HG02571 (cell line): ENCODE measurements at regions not wholly inside any gene's neighbourhood (a gene's known extent, or its start where the extent isn't known, plus 50 kb on each side); places are given as distances from the start of the nearest gene placed in this dataset.
"Not testable (repeated sequence)": the region's sequence is repeated elsewhere in the genome, so short reads cannot be mapped to it uniquely, and the experiment has no call there.

Experiments
- ATAC-seq: cut with Tn5 transposase; IDR thresholded peaks from one replicate; pipeline ENCODE4 v1.9.1; 2021; ENCODE audit warnings: mild to moderate bottlenecking, moderate library complexity; ENCODE audit not compliant: unreplicated experiment

DNA sequence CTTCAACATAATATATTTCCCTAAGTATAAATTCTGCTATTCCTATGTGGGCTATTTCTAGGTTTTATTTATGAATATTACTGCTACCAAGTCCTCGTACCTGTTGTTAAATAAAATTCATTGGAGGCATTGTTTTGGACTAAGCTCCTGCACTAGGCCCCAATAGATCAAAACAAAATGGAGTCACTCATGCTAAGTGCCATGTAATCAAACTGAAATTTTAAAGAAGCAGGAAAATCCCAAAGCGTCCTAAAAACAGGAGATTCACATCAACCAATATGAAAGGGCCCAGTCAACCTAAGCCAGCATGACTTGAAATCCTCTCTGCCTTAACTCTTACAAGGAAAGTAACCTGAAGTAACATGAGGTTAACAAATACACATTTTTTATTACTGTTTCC lies 743.2 kb downstream of the TRAM1L1 start:
- ATAC-seq, result no peak

DNA sequence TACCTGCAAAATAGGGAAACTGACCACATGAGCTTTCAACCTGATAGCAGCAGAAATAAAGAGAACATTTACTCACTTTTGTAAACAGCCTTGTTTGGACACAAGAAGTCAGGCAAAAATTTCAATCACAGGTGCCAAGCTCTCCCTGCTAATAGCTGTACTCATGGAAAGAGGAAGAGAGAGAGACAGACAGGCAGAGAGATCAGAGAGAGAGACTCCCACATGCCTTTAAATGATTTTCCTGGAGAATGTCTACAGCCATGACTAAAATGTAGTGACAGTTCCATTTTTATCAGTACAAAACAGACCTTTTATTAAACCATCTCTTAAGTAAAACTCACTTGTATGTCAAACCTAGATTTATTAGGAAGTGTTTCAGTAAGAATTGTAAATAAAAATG lies 752.9 kb downstream of the TRAM1L1 start:
- ATAC-seq, result no peak

DNA sequence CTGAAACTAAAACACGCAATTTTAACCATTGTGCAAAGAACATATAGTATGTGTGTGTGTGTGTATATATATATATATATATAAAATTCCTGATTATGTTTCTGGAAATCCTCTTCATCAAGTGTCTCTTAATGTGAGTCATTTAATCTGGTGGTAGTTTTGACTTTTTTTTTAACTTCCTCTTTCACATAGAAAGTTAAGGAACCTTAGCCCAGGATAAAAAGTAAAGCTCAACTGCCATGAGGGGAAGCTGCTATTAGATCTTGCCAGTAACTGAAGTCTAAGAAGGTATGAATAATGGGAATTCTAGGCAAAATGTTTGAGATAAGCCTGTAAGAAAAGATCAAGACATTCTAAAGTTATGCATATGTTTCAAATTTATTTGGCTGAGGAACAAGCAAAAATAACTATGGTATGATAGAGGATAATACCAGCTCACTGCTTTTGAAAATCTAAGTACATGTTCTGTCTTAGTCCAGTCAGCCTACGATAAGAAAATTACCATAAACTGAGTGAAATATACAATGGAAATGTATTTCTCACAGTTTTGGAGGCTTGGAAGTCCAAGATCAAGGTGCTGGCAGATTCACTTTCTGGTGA lies 757.0 kb downstream of the TRAM1L1 start:
- ATAC-seq, result no peak

DNA sequence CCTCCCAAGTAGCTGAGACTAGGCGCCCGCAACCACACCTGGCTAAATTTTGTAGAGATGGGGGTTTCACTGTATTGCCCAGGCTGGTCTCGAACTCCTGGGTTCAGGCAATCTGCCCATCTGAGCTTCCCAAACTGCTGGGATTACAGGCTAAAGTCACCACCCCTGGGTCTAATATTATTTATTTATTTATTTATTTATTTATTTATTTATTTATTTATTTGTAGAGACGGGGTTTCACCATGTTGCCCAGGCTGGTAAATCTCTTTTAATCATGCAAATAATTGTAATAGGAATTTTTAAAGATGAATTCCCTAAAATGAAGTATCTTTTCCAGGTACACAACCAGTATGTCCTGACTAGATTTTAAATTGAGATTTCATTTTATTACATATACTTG lies 761.8 kb downstream of the TRAM1L1 start:
- no peak for ATAC-seq

DNA sequence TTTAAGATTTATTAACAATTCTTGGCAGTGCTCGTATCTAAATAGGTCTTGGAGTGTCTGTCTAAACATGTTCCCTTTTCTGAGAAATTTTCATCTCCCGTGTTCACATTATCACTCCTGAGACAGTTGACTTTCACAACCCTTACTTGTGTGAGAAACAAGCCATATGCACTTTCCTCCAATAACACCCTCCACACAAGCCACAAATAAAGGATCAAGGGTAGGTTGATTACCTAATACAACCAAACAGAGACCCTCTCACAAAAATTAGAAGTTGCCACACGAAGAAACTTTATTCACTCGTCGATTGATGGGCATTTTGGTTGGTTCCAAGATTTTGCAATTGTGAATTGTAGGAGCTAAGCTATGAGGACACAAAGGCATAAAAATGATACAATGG lies 763.9 kb downstream of the TRAM1L1 start:
- ATAC-seq, result no peak

DNA sequence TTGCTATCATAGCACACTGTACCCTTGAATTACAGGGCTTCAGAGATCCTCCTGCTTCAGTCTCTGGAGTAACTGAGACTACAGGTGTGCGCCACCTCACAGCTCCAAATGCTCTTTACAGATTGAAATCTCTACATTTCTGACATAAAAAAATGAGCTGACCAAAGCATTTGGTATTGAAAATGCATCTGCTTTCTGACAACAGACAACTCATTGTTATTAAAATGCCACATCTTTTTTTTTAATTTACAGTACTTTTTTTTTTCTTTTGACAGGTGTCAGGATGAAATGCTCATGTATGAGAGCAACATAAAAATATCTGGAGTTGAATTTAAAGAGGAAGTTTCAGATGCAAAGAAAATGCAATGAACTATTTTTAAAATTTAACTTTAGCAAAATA lies 764.5 kb downstream of the TRAM1L1 start:
- no peak for ATAC-seq

DNA sequence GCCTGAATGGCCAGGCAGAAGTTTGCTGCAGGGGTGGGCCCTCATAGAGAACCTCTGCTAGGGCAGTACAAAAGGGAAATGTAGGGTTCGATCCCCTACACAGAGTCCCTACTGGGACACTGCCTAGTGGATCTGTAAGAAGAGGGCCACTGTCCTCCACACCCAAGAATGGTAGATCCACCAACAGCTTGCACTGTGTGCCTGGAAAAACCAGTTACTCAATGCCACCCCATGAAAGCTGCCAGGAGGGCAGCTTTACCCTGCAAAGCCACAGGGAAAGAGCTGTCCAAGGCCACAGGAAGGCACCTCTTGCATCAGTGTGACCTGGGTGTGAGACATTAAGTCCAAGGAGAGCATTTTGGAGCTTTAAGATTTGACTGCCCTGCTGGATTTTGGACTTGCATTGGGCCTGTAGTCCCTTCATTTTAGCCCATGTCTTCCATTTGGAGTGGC lies 781.6 kb downstream of the TRAM1L1 start:
- no peak for ATAC-seq

DNA sequence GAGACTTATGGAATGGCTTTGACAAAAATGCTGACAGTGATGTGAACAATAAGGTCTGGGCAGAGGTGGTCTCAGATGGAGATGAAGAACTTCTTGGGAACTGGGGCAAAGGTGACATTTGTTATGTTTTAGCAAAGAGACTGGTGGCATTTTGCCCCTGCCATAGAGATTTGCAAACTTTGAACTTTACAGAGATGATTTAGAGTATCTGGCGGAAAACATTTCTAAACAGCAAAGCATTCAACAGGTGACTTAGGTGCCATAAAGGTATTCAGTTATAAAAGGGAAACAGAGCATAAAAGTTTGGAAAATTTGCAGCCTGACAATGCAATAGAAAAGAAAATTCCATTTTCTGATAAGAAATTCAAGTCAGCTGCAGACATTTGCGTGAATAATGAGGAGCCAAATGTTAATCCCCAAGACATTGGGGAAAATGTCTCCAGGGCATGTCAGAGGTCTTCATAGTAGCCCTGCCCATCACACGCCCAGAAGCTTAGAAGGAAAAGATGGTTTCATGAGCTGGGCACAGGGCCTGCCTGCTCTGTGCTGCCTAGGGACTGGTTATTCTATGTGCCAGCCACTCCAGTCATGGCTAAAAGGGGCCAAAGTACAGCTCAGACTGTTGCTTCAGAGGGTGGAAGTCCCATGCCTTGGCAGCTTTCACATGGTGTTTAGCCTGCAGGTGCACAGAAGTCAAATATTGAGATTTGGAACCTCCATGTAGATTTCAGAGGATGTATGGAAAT lies 782.2 kb downstream of the TRAM1L1 start:
- ATAC-seq, result no peak

DNA sequence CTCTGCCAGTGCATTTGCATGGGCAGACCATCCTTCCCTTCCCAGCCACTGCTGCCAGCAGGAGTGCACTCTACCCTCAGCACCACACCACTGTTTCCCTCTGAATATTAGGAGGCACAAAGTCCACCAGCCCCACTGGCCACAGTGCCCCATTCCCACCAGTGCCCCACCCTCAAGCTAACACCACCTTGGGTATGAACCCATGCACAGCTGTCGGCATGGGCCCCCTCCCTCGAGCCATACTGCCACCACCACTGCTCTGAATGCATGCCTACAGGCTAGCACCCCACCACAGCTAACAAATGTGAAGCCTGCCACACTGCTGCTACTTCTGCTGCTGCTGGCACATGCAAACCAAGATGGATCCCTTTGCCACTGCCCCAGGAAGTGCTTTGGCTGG lies 810.4 kb downstream of the TRAM1L1 start:
- no peak for ATAC-seq

DNA sequence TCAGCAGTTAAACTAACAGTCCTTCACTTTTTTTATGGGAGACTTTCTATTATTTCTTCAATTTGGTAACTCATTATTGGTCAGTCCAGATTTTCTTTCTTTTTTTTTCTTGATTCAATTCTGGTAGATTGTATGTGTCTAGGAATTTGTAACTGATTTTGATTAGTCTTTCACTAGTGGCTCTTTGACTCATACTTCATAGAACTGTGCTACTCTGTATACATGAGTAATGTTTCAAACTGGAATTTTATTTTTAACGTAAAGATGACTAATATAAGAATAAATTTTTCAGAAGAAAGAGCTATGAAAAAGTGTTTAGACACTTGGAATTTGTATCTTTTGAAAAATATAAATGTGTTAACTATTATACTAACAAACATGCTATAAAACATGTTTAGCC lies 813.0 kb downstream of the TRAM1L1 start:
- ATAC-seq, result no peak

DNA sequence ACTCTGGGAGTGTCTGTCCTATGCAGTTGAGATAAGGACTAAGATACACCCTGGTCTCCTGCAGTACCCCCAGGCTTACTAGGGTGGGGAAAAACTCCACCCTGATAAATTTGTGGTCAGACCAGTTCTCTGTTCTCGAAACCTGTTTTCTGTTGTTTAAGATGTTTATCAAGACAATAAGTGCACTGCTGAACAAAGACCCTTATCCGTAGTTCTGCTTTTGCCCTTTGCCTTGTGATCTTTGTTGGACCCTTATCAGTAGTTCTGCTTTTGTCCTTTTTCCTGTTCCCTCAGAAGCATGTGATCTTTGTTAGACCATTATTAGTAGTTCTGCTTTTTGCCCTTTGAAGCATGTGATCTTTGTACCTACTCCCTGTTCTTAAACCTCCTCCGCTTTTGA lies 824.4 kb downstream of the TRAM1L1 start:
- ATAC-seq, result not testable (repeated sequence)

DNA sequence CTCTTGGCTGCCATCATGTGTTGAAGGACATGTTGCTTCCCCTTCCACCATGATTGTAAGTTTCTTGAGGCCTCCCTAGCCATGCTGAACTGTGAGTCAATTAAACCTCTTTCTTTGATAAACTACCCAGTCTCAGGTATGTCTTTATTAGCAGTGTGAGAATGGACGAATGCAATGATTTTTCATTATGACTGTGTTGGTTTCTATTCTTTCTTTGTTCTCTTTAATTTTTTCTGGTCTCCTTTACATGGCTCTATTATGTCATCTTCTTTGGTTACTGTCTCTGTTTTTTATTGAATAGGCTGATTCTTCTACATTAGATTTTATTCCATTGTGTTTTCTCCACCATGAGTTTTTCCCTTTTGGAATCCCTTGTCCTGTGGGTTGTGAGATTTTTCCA lies 840.6 kb downstream of the TRAM1L1 start:
- ATAC-seq, result no peak

DNA sequence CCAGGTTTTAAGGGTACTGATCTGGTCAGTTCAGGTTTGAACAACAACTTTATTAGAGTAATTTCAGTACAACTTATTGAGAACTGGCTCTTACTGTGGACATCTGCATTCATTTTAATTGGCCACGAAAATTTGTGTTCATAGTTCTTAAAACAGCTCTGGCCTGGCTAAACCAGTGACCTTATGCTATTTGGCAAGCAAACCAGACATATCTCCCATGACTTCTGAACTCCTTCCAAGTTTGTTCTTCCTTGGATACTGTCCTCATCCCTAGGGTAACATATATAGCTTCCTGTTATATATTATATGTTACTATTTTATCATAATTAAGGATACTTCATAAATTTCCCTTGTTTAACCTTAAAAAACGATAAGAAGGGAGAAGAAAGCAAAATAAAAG lies 841.9 kb downstream of the TRAM1L1 start:
- ATAC-seq, result no peak

DNA sequence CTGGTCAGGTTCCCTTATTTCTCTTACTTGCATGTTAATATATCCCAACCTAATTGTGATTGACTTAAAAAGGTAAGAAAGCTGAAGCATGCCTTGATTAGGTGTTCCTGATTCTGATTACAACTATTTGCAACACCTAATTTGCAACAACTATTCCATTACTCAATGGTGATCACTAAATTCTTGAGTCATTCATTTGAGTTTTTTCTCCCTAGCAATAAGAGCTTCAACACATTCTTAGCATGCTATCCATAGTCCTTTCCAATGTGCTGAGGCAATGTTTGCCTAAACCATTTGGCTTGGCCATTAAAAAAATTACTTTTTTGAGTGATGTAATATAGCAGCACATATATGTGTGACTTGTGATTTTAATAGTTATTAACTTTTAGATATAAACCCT lies 851.4 kb downstream of the TRAM1L1 start:
- ATAC-seq, result no peak

DNA sequence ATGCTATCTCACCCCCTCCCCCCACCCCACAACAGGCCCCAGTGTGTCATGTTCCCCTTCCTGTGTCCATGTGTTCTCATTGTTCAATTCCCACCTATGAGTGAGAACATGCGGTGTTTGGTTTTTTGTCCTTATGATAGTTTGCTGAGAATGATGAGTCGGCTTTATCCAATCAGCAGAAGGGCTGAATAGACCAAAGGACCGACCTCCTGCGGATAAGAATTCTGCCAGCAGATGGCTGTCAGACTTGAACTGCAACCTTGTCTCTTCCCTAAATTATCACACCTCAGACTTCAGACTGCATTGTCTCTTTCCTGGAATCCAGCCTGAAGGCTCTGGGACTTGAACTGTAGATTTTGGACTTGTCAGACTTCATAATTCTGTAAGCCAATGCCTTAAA lies 853.4 kb downstream of the TRAM1L1 start:
- ATAC-seq, result not testable (repeated sequence)

DNA sequence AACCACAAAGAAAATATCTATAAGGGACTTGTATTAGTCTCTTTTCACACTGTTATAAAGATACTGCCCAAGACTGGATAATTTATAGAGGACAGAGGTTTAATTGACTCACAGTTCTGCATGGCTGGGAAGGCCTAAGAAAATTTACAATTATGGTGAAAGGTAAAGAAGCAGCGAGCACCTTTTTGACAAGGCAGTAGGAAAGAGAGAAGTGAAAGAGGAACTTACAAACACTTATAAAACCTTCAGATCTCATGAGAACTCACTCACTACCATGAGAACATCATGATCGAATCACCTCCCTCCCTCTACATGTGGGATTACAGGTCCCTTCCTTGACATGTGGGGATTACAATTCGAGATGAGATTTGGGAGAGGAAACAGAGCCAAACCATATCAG lies 856.0 kb downstream of the TRAM1L1 start:
- no peak for ATAC-seq

DNA sequence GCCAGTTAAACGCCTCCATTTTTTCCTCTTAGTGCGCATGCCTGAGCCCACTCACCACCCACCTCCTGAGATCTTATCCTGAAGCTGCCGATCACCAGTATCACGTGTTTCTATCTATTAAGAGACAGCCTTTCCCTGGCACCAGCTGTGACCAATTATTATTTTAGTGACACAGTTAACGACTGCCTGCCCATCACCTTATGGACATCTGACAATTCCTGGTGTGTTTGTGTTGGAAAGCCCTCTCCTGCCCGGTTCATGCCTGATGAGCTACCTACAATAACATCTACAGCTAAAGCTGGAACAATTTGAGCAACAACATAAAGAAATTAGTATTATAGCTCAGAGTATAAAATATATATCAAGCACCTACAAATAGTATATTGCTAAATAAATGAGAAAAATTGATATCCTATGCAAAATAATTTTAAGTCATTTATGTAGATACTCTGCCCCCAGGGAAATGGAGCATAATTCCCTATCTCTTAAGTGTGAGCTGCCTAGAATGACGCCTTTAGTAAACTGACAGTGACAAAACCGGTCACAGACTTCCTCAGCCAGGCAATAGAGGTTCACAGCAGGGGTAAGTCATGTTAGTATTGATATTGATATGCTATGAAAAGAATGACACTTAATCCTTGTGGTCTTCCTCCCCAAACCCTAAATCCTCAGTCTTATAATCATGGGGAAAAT lies 862.2 kb downstream of the TRAM1L1 start:
- no peak for ATAC-seq

DNA sequence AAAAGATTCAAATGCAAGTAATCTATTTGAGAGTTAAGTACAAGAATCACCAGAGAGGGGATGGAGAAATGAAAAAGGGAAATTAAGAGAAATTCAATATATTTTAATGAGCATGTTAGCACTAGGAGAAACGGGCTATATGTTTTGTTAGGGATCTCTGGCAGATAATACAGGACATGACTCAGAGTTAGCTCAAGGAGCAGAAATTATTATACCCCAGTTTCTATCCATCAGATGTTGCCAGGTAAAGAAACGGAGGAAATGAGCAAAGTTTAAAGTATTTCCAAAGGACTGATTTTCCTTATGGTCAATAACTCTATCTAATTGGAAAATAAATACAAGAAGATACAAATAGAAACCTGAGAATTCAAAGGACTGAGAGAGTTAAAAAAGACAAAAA lies 867.6 kb downstream of the TRAM1L1 start:
- no peak for ATAC-seq

DNA sequence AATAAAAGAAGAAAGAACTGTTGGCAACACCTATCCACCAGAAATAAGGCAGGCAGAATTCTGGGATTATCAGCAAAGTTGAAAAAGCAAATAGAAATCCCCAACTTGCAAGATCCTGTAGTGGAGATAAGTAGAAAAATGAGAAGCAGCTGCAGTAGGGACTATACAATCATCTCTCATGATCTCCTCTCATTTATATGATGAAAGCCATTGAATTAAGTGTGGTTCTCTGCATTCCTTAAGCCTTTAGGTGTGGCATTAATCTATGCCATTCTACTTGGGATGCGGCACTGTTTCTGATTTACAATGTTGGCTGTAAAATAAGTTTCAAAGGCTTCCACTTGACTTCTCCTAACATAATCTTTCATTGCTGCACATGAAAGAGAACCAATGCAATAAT lies 869.8 kb downstream of the TRAM1L1 start:
- ATAC-seq, result no peak

DNA sequence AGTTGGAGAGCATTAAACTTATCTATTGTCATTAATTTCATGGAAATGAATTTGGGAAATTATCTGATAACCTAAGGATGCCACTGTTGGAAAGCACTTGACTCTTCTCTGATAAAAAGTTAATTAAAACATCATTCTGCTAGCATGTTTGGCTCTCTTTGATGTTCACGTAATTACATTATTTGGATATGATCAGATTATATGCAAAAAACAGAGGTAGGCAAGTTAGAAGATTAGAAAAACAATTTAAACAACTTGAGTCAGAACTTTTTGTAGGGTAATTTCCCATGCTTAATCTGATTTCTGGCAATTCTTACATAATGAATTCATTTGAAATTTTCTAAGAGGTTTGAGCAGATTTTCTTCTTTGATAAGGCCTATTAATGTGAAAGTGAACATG lies 882.9 kb downstream of the TRAM1L1 start:
- ATAC-seq, result no peak

DNA sequence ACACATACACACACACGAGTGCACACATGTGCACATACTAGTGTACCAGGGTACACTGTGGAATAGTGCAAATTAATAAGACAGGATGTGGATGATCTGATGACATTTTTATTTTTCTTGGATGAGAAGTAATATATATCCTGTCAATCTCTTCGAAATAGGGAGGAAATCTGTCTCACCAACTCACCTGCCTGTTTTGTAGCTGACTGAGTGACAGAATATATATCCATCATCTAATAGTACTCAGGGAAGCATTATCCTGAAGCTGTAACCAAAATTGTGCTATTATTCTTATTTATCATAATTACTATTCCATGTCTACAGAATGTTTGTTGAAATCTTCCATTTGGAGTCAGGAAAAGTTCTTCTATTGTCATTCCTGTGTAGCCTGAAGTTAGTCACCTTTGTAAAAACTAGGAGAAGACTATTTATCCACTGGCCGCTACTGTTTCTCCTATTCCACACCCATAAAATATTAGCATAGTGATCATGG lies 888.0 kb downstream of the TRAM1L1 start:
- ATAC-seq, result no peak

DNA sequence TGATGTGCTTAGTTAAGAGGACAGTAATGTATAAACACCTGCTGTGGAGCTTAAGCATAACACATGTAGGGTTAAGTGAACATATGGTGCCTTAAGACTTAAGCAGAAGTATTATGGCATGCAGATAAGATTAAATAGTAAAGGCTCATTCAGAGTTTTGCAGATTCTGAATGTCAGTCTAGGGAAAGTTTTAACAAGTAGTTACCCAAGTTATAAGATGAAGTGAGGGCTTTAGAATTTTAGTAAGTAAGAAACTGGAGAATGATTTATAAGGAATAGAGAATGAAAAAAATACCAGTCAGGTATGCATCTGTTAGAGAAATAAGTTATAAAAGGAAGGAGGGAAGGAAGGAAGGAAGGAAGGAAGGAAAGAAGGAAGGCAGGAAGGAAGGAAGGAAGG lies 902.1 kb downstream of the TRAM1L1 start:
- ATAC-seq, result no peak
